GM23338 (cell line): ENCODE measurements at regions not wholly inside any gene's neighbourhood (a gene's known extent, or its start where the extent isn't known, plus 50 kb on each side); places are given as distances from the start of the nearest gene placed in this dataset.

Source experiments
- ATAC-seq: fragments of 200-7000 bp; cut with Tn5 transposase; 3 replicates; pipeline ENCODE4 v1.9.1; 2020
- DNase-seq: peaks from one replicate; pipeline ENCODE4 v3.0.0-alpha.2; 2015; ENCODE audit warnings: low spot score
- H2AFZ ChIP-seq: fragments of 200-600 bp; sonication (generic); 2 replicates; pipeline ENCODE4 v1.8.0; 2016; ENCODE audit warnings: antibody characterized with exemption, mild to moderate bottlenecking, moderate library complexity
- H3F3A ChIP-seq: fragments of 200-600 bp; sonication (generic); replicated peaks from 2 replicates; pipeline ENCODE4 v1.8.0; 2017; ENCODE audit warnings: antibody characterized with exemption, mixed run types, low read depth
- H3K27ac ChIP-seq: fragments of 200-600 bp; sonication (generic); 2 replicates; pipeline ENCODE4 v1.6.1; 2016; ENCODE audit warnings: low read depth
- H3K27me3 ChIP-seq: fragments of 200-600 bp; sonication (generic); 2 replicates; pipeline ENCODE4 v1.8.0; 2016; ENCODE audit warnings: mild to moderate bottlenecking, mixed run types, moderate library complexity; ENCODE audit not compliant: insufficient read depth
- H3K36me3 ChIP-seq: fragments of 200-600 bp; sonication (generic); 2 replicates; pipeline ENCODE4 v1.8.0; 2016; ENCODE audit warnings: mild to moderate bottlenecking; ENCODE audit not compliant: insufficient read depth
- H3K4me1 ChIP-seq: fragments of 200-600 bp; sonication (generic); 2 replicates; pipeline ENCODE4 v1.8.0; 2016; ENCODE audit warnings: mild to moderate bottlenecking, moderate library complexity; ENCODE audit not compliant: insufficient read depth
- H3K4me2 ChIP-seq: fragments of 200-600 bp; sonication (generic); 2 replicates; pipeline ENCODE4 v1.7.1; 2017; ENCODE audit warnings: mixed run types
- H3K4me3 ChIP-seq: fragments of 200-600 bp; sonication (generic); 2 replicates; pipeline ENCODE4 v1.6.1; 2016; ENCODE audit warnings: mixed run types
- H3K79me2 ChIP-seq: fragments of 200-600 bp; sonication (generic); replicated peaks from 2 replicates; pipeline ENCODE4 v1.8.0; 2017; ENCODE audit warnings: mild to moderate bottlenecking; ENCODE audit not compliant: insufficient read depth
- H3K9me2 ChIP-seq: fragments of 200-600 bp; sonication (generic); 2 replicates; pipeline ENCODE4 v1.8.0; 2017; ENCODE audit not compliant: insufficient read depth
- H4K20me1 ChIP-seq: fragments of 200-600 bp; sonication (generic); replicated peaks from 2 replicates; pipeline ENCODE4 v1.8.0; 2017; ENCODE audit warnings: mild to moderate bottlenecking; ENCODE audit not compliant: insufficient read depth
- H3K27ac Mint-ChIP-seq: 2 replicates; pipeline ENCODE4 v1.8.0; 2020; ENCODE audit warnings: inconsistent platforms, mild to moderate bottlenecking, moderate library complexity, mixed read lengths
- H3K27me3 Mint-ChIP-seq: 3 replicates; pipeline ENCODE4 v1.8.0; 2022; ENCODE audit warnings: low read depth, mild to moderate bottlenecking, moderate library complexity, mixed read lengths, inconsistent platforms; ENCODE audit not compliant: insufficient read depth, poor library complexity
- H3K36me3 Mint-ChIP-seq: 3 replicates; pipeline ENCODE4 v1.8.0; 2021; ENCODE audit warnings: low read depth, mild to moderate bottlenecking, inconsistent platforms, moderate library complexity, mixed read lengths
- H3K4me1 Mint-ChIP-seq: 3 replicates; pipeline ENCODE4 v1.8.0; 2020; ENCODE audit warnings: mild to moderate bottlenecking, inconsistent platforms, mixed read lengths
- H3K4me3 Mint-ChIP-seq: 3 replicates; pipeline ENCODE4 v1.8.0; 2021; ENCODE audit warnings: moderate library complexity, mild to moderate bottlenecking, inconsistent platforms, mixed read lengths
- H3K9me3 Mint-ChIP-seq: 3 replicates; pipeline ENCODE4 v1.8.0; 2020; ENCODE audit warnings: moderate library complexity, mild to moderate bottlenecking, inconsistent platforms, mixed read lengths
- CREB1 ChIP-seq: fragments of 250-450 bp; sonication (Bioruptor Pico); IDR thresholded peaks from 2 replicates; pipeline ENCODE4 v1.5.0; 2020; ENCODE audit warnings: low read depth, mild to moderate bottlenecking, moderate library complexity
- CTCF ChIP-seq, 2 experiments: fragments of 200-600 bp in 1 of 2; sonication (generic) in 1 of 2; conservative IDR thresholded peaks; 2 replicates each; pipeline versions ENCODE4 v1.5.1 to v1.6.1; 2016 to 2017; ENCODE audit warnings: antibody characterized with exemption in 2 of 2, low read depth in 2 of 2, mild to moderate bottlenecking in 2 of 2, moderate library complexity in 1 of 2
- JUNB ChIP-seq: IDR thresholded peaks from one replicate; pipeline ENCODE4 v1.6.1; 2016; ENCODE audit warnings: antibody characterized with exemption; ENCODE audit not compliant: unreplicated experiment
- POLR2AphosphoS5 ChIP-seq: IDR thresholded peaks from 2 replicates; pipeline ENCODE4 v1.6.1; 2016; ENCODE audit warnings: antibody characterized with exemption, low read depth
- ZNF331 ChIP-seq: fragments of 250-450 bp; sonication (Bioruptor Pico); IDR thresholded peaks from 2 replicates; pipeline ENCODE4 v1.5.0; 2020; ENCODE audit warnings: low read depth, mild to moderate bottlenecking, moderate library complexity
- ZNF462 ChIP-seq: fragments of 250-450 bp; sonication (Bioruptor Pico); IDR thresholded peaks from 2 replicates; pipeline ENCODE4 v1.5.0; 2020; ENCODE audit warnings: mild to moderate bottlenecking, moderate library complexity

- no peak for TF ChIP-seq ZNF462 (CRISPR knock-in tag)
- no peak for TF ChIP-seq CTCF (conservative IDR thresholded peaks at IDR 0.05; ENCODE audit: low read depth in 2 of 2)
- TF ChIP-seq JUNB: no peak
Observed at GRCh38 chr22:41030891-41031290, 61.5 kb upstream of the EP300 start (continued).

- Mint-ChIP-seq H3K27me3 (no peaks in the 10 kb centered on the region), H3K36me3 (no peaks in the 10 kb centered on the region), H3K27ac (no peak overlapping the region), H3K9me3 (no peaks in the 10 kb centered on the region), H3K4me3 (no peak overlapping the region), H3K4me1 (peaks cover 3% of the 10 kb centered on the region)
- H3K36me3 ChIP-seq: no peaks in the 10 kb centered on the region
- ATAC-seq (no peak), DNase-seq (no peak)
- H4K20me1 ChIP-seq: no peaks in the 10 kb centered on the region
- no peaks in the 10 kb centered on the region for H3F3A ChIP-seq
- H3K4me2 ChIP-seq: no peak overlapping the region
- no peaks in the 10 kb centered on the region for H3K27me3 ChIP-seq
- no peak overlapping the region for H3K27ac ChIP-seq
- no peaks in the 10 kb centered on the region for H3K9me2 ChIP-seq
- H3K4me1 ChIP-seq: no peaks in the 10 kb centered on the region
- H2AFZ ChIP-seq: peak overlapping the region; percentile 85
- H3K79me2 ChIP-seq: no peaks in the 10 kb centered on the region
- H3K4me3 ChIP-seq: no peak overlapping the region
- TF ChIP-seq ZNF331 (CRISPR knock-in tag) (no peak), ZNF462 (CRISPR knock-in tag) (no peak), JUNB (no peak), CREB1 (no peak), POLR2AphosphoS5 (no peak)
Observed at GRCh38 chr22:41034706-41035105, 57.7 kb upstream of the EP300 start.
